HG02885 (cell line): ENCODE measurements at regions not wholly inside any gene's neighbourhood (a gene's known extent, or its start where the extent isn't known, plus 50 kb on each side); places are given as distances from the start of the nearest gene placed in this dataset.
A peak's percentile ranks its signal among the peaks of the same experiment; 100 is the strongest.

Experiments
- ATAC-seq: cut with Tn5 transposase; IDR thresholded peaks from one replicate; pipeline ENCODE4 v1.9.1; 2021; ENCODE audit warnings: mild to moderate bottlenecking; ENCODE audit not compliant: unreplicated experiment, poor library complexity

GRCh38 chr2:176534798-176535466 is 265.7 kb downstream of the MTX2 start:
- ATAC-seq = no peak

DNA sequence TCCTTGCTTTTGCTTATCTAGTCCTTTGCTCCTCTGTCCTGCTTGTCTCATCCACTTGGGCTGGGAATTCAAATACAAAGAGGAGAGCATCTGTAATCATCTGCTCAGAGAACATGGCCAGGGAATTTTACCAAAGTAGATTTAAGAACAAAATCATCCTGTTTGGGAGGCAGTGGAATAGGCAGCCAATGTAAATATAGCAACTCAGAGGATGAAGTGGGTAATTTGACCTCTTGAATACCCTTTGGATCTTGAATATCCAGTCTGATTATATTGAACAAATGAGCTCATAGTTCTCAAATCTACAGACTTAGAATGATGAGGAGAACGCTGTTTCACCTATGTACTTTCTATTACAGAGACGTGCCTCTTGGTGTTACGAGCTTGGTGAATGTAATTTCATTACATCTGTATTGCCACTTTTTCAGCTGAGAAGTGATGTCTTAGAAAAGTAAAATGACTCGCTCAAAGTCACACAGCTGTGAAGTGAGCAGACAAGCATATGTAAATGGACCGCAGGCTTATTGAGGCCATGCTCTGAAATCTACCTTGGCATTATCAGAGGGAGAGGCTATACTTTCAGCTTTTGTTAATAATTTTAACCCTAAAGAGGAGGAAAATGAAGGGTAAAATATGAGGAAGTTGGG is 266.3 kb downstream of the MTX2 start:
- no peak for ATAC-seq

DNA sequence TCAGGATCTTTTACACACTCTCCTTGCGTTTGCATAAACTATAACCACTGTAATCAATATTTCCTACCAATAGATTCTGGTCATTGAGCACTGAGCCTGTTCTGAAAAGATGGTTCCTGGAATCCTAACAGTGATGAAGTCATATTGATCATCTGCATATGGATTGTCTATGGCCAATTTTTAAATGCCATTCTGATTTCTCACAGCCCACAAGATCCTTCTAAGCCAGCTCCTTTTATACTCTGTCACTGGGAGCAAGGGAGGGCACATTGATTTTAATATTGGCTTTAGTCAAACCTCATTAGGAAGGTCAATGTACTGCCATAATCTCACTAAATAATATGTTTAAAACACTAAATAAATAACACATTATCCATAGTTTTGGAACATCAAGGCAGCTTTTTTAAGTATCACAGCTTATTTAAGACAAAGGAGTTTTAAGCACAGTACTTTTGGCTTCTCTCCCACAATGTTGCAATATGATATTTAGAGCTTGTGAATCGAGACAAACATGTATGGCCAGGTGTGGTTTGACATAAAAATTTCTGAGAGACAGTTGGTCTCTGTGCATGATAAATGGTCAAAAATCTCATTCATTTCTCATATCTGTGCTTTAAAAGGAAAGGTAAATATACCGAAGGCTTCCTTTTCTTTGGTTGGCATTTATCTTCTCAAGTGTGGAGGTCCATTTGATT is 267.3 kb downstream of the MTX2 start:
- no peak for ATAC-seq

DNA sequence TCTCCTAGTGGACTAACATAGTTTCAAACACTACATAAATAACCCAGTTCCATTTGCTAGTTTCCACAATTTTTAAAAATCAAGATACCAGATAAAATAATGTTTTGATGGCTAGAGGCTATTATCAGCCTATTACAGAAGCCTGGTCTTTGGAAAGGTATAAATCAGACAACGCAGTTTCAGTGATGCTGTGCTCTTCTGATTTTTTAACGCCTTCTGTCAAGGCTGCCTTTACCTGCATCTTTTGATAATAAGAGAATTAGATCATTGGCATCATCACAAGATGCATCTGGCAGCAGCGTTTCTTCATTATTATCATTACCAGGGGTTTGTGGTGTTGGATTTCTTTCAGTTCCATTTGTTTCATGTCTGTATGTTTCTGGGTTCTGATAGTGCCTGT is 268.7 kb downstream of the MTX2 start:
- no peak for ATAC-seq

DNA sequence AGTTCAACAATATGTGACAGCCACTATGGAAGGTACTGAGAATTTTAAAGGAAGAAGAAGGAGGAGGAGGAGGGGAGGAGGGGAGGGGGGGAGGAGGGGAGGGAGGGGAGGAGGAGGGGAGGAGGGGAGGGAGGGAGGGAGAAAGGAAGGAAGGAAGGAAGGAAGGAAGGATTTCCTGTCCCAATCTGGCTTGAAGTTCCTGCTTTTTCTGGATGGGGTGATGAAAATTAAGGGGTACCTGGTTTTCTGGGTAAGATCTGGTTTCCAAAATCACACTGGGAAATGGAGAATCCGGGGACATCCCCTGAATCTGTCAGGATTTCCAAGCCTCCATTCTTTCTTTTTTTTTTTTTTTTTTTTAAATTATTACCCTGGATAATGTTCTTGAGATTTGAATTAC is 271.8 kb downstream of the MTX2 start:
- no peak for ATAC-seq

GRCh38 chr2:176542476-176542875 is 273.2 kb downstream of the MTX2 start:
- ATAC-seq = no peak

DNA sequence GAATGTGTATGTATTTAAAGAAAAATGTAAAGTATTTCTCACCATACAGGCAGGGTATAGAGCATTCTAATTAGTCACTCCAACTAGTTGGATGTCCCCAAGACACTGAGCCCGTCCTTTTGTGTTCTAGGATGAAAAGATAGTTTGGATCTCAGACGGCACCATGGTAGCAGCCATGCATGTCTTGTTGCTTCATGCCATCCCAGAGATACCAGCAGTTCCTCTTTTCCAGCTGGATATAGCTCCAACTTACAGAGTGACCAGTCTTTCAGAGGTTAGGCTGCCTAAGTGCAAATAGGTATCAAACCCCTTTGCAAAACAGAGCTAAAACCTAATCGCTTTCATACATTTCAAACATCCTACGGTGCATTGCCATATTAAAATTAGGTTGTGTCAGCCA is 275.3 kb downstream of the MTX2 start:
- ATAC-seq = no peak

DNA sequence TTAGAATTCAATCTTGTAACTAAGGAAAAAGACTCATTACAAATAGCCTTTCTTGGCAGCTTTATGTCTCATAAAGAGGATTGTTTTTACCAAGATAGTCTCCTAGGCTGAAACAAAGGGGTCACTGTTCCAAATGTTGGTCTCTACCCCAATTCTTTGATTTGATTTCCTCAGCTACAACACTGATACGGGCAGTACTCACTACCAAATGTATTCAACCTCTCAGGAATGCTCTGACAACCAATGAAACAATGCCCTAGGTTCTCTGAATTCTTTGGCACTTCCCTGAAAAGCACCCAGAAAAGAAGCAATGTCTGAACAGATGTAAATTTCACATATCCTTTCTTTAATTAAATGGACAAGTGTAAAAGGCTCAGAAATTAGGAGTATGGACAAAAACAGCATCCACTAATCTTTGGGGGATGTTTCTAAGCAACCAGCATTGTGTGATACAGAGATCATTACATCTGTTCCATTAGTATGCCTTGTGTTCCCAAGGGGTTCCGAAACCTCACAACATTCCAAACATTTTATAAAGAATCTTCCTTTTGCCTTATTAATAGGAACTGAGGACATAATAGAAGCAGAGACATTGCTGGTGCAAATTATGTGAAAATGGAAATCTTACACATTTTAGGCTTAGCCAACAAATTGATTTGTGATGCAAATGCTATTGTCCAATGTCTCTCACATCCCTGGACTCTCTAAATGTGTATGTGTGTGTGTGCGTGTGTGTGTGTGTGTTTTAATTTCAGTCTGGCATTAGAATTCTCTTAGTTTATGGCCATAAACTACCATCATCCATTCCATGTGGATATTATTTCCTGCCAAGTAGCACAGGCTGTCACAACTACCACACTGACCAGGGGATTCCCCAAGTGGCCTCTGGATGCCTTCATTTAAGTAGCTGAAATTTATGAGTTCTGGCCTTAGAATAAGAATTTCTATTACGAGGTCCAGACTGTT is 276.0 kb downstream of the MTX2 start:
- ATAC-seq = no peak

DNA sequence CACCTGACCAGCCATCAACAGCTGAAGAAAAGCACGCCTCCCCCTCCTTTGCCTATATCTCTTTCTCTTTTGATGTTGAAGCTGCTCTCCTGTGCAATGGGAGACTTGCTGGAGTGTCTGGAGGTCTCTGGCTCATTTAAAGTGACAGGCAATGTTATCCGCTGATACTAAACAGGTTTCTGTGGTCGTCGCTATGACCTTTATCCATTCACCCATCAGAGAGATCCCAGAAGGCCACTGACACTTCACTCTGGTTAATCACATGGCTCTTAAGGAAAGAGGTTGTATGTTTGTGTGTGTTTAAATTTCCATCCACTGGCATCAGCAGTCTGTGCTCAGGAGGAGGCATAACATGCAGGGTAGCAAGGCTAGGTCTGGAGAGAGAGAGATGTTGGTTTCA is 277.3 kb downstream of the MTX2 start:
- no peak for ATAC-seq

DNA sequence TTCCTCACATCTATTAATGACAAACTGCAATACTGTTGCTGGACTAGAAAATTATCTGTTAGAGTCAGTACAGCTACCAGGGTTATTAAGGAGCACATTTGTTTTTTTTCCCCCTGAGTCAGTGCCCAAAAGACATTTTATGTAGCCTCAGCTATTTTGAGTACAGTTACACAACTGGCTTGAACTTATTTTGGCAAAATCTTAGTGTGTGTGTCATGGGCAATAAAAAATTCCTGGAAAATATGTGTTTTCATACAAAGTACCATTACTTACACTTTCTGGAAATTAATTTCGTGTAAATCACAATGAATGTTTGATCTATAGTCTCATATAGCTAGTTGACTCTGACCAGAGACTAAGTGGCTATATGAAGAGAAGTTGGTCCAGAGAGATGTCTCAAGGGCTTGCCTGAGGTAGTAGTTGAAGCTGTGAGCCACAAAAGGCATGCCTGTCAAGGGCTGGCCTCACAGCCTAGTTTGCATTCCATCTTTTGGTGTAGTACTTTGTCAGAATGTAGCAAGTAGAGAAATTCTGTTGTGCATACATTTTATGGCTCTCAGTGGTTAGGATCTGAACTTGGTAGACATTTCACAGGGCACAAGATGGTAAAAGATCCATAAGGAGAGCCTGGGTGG is 283.4 kb downstream of the MTX2 start:
- ATAC-seq = no peak

DNA sequence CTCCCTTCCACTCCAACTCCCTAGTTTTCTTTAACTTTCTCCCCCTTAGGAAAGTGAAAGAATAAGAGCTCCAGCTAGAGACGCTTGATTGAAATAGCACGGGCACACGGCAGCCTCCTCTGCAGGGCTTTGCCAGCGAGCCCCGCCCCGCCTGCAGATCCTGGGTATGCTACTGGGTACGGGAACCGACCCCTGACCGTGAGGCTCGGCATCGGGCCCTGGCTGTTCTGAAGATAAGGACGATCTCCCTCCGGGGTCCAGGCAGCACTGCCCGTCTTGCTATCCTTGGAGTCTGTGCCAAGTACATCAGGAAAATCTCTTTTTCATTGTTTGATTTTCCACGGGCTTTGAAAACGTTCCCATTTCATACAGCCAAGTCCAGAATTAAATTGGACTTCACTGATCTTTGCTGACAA is 284.5 kb downstream of the MTX2 start:
- no peak for ATAC-seq

GRCh38 chr2:176554101-176555048 is 285.1 kb downstream of the MTX2 start:
- peak; percentile 57 for ATAC-seq

- no peak for ATAC-seq
Observed at GRCh38 chr2:176555112-176555511, 285.9 kb downstream of the MTX2 start.

- no peak for ATAC-seq
Observed at GRCh38 chr2:176555781-176556180, 286.5 kb downstream of the MTX2 start.

- ATAC-seq = no peak
Observed at GRCh38 chr2:176556373-176556772, 287.1 kb downstream of the MTX2 start.

DNA sequence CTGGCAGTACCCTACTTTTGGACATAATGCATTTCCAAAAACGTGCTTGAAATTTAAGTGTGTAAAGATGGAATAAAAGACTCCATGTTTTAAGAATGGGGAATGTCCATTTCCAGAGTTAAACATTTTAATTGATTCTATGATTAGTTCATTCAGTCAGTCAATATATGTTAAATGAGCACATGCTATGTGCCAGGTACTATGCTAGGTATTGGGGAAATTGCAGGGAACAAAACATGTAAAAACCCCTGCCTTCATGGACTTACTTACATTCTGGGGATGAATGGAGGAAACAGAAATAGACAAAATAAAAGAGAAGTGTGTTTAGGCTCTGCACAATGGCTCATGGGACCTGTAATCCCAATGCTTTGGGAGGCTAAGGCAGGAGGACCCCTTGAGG is 288.6 kb downstream of the MTX2 start:
- ATAC-seq = no peak

GRCh38 chr2:176558574-176559140 is 289.4 kb downstream of the MTX2 start:
- ATAC-seq = no peak

GRCh38 chr2:176560296-176560695 is 291.1 kb downstream of the MTX2 start:
- ATAC-seq = no peak

- no peak for ATAC-seq
Observed at GRCh38 chr2:176561706-176562105, 292.5 kb downstream of the MTX2 start.
